Amniotic stem cell (primary cell): ENCODE measurements at regions not wholly inside any gene's neighbourhood (a gene's known extent, or its start where the extent isn't known, plus 50 kb on each side); places are given as distances from the start of the nearest gene placed in this dataset.

ENCODE experiments used
- DNase-seq: peaks from one replicate; lab custom pipeline; 2025; lab: John Stamatoyannopoulos, UW

DNA sequence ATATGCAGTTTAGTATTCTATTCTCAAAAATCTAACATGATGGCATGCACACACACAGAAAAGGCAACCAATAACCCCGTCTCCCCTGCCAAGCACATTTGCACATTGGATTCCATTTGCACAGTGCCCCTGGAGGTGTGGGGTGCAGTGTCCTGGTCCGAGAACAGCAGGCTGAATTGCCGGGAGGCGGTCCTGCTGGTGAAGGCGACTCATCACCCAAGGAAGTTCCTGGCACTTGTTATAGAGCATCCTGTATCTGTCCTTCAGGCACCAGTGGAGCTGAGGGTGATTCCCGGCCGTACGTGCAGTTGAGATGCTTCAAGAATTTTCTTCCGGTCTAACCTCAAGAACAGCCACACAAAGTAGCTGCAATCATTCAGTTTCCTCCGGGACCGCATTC is 73.0 kb upstream of the RAB12 start:
- no peak for DNase-seq

DNA sequence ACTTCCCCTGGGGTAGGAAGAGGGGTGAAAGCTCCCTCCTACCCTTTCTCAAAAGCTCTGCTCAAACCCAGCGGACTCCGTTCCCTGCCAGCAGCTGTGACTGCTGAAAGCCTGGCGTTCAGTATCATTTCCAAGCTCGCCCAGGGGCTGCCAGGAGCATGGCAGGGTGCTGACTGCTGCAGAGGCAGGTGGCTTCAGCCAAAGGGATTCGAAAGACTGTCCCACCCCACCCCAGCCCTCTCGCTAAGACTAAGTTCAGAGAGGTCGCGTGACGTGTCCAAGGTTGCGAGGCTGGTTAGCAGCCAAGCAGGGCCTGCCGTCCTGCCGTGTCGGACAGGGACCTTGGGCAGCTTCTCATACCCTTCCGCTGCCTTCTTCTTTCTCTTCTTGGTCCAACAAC is 72.3 kb upstream of the RAB12 start:
- no peak for DNase-seq

DNA sequence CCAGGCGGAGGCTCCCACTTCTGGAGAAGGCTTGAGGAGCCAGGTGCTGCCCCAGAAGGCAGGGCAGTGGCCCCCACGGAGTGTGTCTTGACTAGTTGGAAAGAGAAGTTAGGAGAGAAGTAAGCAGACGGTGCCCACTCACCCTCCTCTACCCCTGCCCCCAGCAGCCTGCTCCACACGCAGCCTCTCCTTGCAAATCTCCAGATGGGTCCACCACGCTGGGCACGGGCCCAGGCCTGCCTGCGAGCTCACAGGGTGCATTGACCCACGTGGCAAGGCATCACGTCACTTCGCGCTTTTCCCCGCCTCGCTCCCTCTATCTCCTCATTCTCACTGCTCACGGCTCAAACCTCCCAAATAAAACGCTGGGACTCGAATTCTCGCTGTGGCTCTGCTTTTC is 71.8 kb upstream of the RAB12 start:
- DNase-seq = no peak

DNA sequence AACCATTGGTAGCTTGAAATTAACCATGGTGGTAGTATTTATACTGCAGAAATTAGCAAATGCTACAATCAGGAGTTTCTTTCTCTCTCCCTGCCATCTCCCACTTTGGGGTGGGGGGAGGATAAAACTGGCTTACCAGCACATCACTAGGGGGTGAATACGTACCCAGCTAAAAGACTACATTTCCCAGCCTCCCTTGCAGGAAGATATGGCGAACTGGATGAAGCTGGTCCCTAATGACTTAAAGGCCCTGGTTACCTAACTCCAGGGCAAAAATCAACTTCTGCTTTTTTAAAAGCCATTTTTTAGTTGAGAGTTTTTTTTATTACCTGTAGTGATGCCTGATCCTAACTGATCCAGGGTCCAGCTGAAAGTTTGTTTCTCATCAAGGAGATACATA is 70.3 kb upstream of the RAB12 start:
- DNase-seq = no peak

DNA sequence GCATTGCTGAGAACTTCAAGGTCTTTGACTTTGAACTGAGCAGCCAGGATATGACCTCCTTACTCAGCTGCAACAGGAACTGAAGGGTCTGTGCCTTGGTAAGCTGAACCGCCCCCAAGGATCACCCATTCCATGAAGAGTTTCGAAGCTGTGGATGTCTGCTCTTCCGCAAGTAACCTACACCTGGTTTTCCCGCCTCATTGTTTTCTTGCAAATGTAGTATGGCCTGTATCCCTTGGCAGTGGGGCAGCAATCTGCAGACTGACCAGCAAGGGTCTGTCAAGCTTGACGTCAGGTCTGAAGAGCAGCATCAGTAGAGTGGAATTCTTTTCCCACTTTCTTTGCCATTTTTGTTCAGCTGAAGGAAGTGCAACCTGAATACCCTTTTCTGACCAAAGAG is 62.6 kb upstream of the RAB12 start:
- DNase-seq = no peak

DNA sequence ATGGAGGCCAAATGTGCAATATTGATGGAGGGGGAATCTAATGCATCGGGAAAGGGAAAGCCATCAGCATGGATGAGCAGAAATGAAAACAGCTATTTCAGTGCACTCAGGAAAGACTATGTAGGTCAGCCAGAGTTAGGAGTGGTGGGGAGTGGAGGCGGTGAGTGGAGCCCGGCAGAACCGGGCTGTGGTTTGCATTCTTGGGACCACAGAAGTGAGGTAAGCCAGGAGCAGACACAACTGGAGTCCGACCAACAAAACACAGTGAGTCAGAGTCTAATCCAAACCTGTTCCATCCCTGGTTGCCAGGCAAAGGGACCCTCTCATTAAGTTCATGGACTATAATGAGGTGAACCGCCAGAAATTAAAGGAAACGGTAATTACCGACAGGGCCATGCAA is 61.1 kb upstream of the RAB12 start:
- no peak for DNase-seq

DNA sequence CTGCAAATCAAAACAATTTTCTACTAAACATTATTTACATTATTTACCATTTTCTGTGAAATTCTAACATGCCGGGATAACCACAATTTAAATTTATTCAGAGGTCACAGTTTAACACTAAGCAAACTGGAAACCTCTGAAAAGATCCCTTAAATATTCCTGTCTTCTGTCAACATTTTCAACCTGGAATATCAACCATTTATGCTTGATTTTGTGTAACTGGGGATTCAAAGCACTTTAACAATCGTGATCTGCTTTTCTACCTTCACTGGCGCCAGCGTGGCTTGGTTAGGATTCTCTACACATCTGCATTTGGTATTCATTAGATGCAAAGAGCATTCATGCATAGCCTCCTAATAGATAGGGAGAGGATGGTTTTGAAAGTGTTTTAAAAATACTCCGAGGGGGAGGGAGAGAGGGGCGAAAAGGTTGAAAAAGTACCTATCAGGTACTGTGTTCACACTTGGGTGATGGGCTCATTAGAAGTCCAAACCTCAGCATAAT is 59.9 kb upstream of the RAB12 start:
- DNase-seq = no peak

DNA sequence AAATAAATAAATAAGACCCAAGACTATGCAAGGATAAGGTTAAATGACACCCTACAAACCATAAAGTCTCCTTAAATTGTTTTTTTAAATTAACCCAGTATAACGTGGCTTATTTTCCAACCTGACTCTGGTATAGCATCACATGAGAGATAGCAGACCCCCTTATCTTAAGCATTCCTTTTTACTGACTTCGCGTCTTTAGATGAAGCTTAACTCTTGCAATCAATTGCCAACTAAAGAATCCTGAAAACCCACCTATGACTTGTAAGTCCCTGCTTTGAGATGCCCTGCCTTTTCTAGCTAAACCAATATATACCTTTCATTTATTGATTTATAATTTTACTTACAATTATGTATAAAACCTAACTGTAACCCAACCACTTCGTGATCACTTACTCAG is 57.1 kb upstream of the RAB12 start:
- DNase-seq = no peak

DNA sequence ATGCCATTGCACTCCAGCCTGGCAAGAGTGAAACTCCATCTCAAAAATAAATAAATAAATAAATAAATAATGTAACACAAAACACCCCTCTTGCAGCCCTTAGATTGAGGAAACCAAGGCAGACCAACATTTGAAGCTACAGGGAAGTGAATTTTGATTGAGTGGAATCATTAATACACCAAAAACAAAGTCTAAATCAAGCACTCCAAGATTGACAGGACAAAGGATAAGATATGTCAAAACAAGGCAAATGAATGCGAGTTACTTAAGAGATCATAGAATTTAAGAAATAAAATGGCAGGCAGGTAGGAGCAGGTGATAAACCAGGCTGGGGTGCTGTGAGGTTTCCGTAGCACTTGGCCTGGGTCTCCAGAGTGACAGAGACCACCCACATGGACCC is 54.9 kb upstream of the RAB12 start:
- DNase-seq = no peak

DNA sequence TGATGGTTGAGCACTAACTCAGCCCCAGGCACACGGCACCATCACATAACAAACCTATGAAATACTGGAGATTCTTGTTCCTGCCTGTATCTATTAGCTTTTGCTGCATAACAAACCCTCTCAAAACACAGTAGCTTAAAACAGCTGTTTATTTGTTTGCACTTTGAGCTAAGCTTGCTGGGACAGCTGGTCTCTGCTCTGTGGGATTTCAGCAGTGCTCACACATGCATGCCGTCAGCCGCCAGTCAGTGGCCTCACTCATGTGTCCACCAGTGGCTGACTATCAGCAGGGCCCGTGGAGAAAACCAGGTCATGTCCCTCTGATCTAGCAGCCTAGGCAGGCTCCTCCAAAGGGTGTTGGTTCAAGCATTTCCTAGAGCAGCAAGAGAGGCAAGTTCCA is 52.8 kb upstream of the RAB12 start:
- DNase-seq = no peak
